B cell (primary cell): ENCODE measurements at regions not wholly inside any gene's neighbourhood (a gene's known extent, or its start where the extent isn't known, plus 50 kb on each side); places are given as distances from the start of the nearest gene placed in this dataset.

ENCODE experiments used
- ATAC-seq: fragments of 200-7000 bp; cut with Tn5 transposase; one replicate; pipeline ENCODE4 v1.10.0; 2021; ENCODE audit warnings: low read depth, mild to moderate bottlenecking, moderate number of reproducible peaks, moderate library complexity
- CTCF ChIA-PET: fragments of 350-600 bp; sonication (Branson Sonifier 250); formaldehyde crosslinking; loops from one replicate; lab custom pipeline; 2021; ENCODE audit warnings: antibody characterized with exemption, inconsistent platforms; lab: Charles Lee
- POLR2A ChIA-PET: fragments of 350-600 bp; sonication (Branson Sonifier 250); formaldehyde crosslinking; loops from one replicate; lab custom pipeline; 2021; ENCODE audit warnings: antibody characterized with exemption; lab: Charles Lee
- DNase-seq: peaks from one replicate; pipeline ENCODE4 v3.0.0; 2013
- H2AFZ ChIP-seq: 2 replicates; pipeline ENCODE4 v1.6.1; 2012; ENCODE audit warnings: mild to moderate bottlenecking, low read depth, low read length; ENCODE audit not compliant: insufficient read depth, poor library complexity, severe bottlenecking
- H3K27ac ChIP-seq, 2 donors: 1 replicate in 1 of 2; 2 replicates in 1 of 2; pipeline ENCODE4 v1.5.1; 2012 to 2013; ENCODE audit warnings: low read length in 2 of 2, mild to moderate bottlenecking in 2 of 2, moderate library complexity in 1 of 2
- H3K27me3 ChIP-seq, 4 experiments: fragments of 200-600 bp in 1 of 4; sonication (generic) in 1 of 4; replicated peaks in 1 of 4; 1 replicate in 2 of 4; 2 replicates in 2 of 4; pipeline versions ENCODE4 v1.6.1 to v1.7.0; 2013 to 2016; ENCODE audit warnings: low read length in 3 of 4, mild to moderate bottlenecking in 2 of 4, mixed read lengths in 1 of 4, moderate library complexity in 1 of 4; ENCODE audit not compliant: insufficient read depth in 4 of 4, control insufficient read depth in 3 of 4; ENCODE audit errors: control extremely low read depth in 1 of 4
- H3K36me3 ChIP-seq, 2 experiments: replicated peaks in 1 of 2; 1 replicate in 1 of 2; 2 replicates in 1 of 2; pipeline versions ENCODE4 v1.6.1 to v1.7.1; 2013; ENCODE audit warnings: low read length in 1 of 2; ENCODE audit not compliant: insufficient read depth in 2 of 2, control insufficient read depth in 1 of 2; ENCODE audit errors: control extremely low read depth in 1 of 2, extremely low read depth in 1 of 2
- H3K4me1 ChIP-seq, 2 donors: fragments of 200-600 bp in 1 of 2; sonication (generic) in 1 of 2; 1 replicate in 1 of 2; 2 replicates in 1 of 2; pipeline versions ENCODE4 v1.5.1 to v1.6.1; 2013 to 2017; ENCODE audit warnings: low read length in 2 of 2; ENCODE audit not compliant: control insufficient read depth in 2 of 2, insufficient read depth in 2 of 2
- H3K4me2 ChIP-seq: replicated peaks from 2 replicates; pipeline ENCODE3; 2012; ENCODE audit warnings: mild to moderate bottlenecking, low read depth, low read length; ENCODE audit not compliant: poor library complexity, severe bottlenecking
- H3K4me3 ChIP-seq, 5 experiments: fragments of 200-600 bp in 1 of 5; sonication (generic) in 1 of 5; 1 replicate in 3 of 5; 2 replicates in 2 of 5; pipeline versions ENCODE4 v1.5.1 to v1.7.0; 2011 to 2016; ENCODE audit warnings: low read length in 4 of 5, mild to moderate bottlenecking in 4 of 5, low read depth in 2 of 5, control low read depth in 1 of 5, moderate library complexity in 1 of 5; ENCODE audit not compliant: insufficient read depth in 1 of 5; ENCODE audit errors: control extremely low read depth in 1 of 5, extremely low read depth in 1 of 5
- H3K79me2 ChIP-seq: fragments of 200-600 bp; sonication (generic); one replicate; pipeline ENCODE4 v1.6.0; 2016; ENCODE audit warnings: low read length; ENCODE audit not compliant: control insufficient read depth, insufficient read depth
- H3K9ac ChIP-seq: fragments of 200-600 bp; sonication (generic); 2 replicates; pipeline ENCODE4 v1.6.1; 2017; ENCODE audit warnings: mild to moderate bottlenecking, low read length, moderate library complexity
- H3K9me3 ChIP-seq, 3 donors: one replicate each; pipeline versions ENCODE4 v1.6.1 to v1.7.1; 2013; ENCODE audit warnings: low read length in 2 of 3; ENCODE audit not compliant: control insufficient read depth in 2 of 3, insufficient read depth in 1 of 3; ENCODE audit errors: control extremely low read depth in 1 of 3
- H4K20me1 ChIP-seq: 2 replicates; pipeline ENCODE4 v1.6.0; 2012; ENCODE audit warnings: mild to moderate bottlenecking, low read length; ENCODE audit not compliant: insufficient read depth, control insufficient read depth, poor library complexity, severe bottlenecking
- H3K27ac Mint-ChIP-seq: one replicate; pipeline ENCODE4 v1.8.0; 2021; ENCODE audit warnings: mixed read lengths
- H3K27me3 Mint-ChIP-seq: one replicate; pipeline ENCODE4 v1.8.0; 2021; ENCODE audit warnings: mixed read lengths
- H3K4me1 Mint-ChIP-seq: one replicate; pipeline ENCODE4 v1.8.0; 2021; ENCODE audit warnings: mixed read lengths
- H3K4me3 Mint-ChIP-seq: one replicate; pipeline ENCODE4 v1.8.0; 2021; ENCODE audit warnings: mixed read lengths
- H3K9me3 Mint-ChIP-seq: one replicate; pipeline ENCODE4 v1.8.0; 2022; ENCODE audit warnings: mixed read lengths; ENCODE audit not compliant: insufficient read depth
- CTCF ChIP-seq: fragments of 200-600 bp; IDR thresholded peaks from one replicate; pipeline ENCODE4 v1.8.0; 2022; ENCODE audit warnings: antibody characterized with exemption, mild to moderate bottlenecking
- EZH2 ChIP-seq: IDR thresholded peaks from 2 replicates; pipeline ENCODE4 v1.6.1; 2012; ENCODE audit warnings: borderline replicate concordance, low read depth, mild to moderate bottlenecking, moderate library complexity, low read length; ENCODE audit not compliant: insufficient read depth, poor library complexity, severe bottlenecking
- WGBS: methylation state at CpG from one replicate; pipeline ENCODE4 v1.1.5; 2013; ENCODE audit warnings: missing lambda C conversion rate; ENCODE audit not compliant: insufficient coverage; 5-methylcytosine and 5-hydroxymethylcytosine counted together
- intact Hi-C: fragments of 100-400 bp; cut with micrococcal nuclease; formaldehyde crosslinking; loops from one replicate; pipeline ENCODE4 v1.10.0; 2022

GRCh38 chr2:82481207-82481606 is 1977.9 kb downstream of the SUCLG1 start:
- H3K4me3 Mint-ChIP-seq: no peak overlapping the region
- no peak for TF ChIP-seq CTCF
- no peak for TF ChIP-seq EZH2
- no peak overlapping the region for H3K4me3 ChIP-seq
- ChIA-PET CTCF (no interaction called here), POLR2A (no interaction called here)
- no peaks in the 10 kb centered on the region for H3K9me3 Mint-ChIP-seq
- DNase-seq (no peak), ATAC-seq (no peak)
- H3K4me2 ChIP-seq: no peak overlapping the region
- H4K20me1 ChIP-seq: no peaks in the 10 kb centered on the region
- intact Hi-C loops: no loop called here
- H3K9ac ChIP-seq: no peak overlapping the region
- H3K27me3 ChIP-seq: no peaks in the 10 kb centered on the region
- no peaks in the 10 kb centered on the region for H3K27me3 Mint-ChIP-seq
- H3K4me1 ChIP-seq: no peaks in the 10 kb centered on the region
- H3K4me1 Mint-ChIP-seq: no peaks in the 10 kb centered on the region
- no CpG with 5 or more reads among the region's 2 CpGs for WGBS
- H3K36me3 ChIP-seq: no peaks in the 10 kb centered on the region
- no peaks in the 10 kb centered on the region for H3K79me2 ChIP-seq
- no peak overlapping the region for H2AFZ ChIP-seq
- no peaks in the 10 kb centered on the region for H3K9me3 ChIP-seq
- H3K27ac Mint-ChIP-seq: no peak overlapping the region
- H3K27ac ChIP-seq: no peak overlapping the region

DNA sequence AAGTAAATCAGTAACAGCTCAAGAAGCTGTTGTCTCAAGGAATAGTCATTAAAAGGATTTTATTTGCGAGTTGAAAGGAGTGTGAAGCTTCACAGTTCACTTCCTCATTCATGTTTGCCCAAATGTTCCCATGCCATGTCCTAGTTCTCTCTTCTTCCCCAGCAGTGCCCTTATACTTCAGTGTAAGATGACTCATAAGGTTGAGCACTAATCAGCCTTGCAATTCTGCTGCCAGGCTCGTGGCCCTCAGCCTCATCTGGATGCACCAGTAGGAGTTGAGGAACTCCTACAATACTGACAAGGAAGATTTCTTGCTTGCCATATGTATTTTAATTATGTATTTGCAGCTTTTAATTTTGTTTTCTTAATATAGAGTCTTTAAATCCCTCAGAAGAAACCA is 1980.4 kb downstream of the SUCLG1 start:
- no peaks in the 10 kb centered on the region for H3K27me3 Mint-ChIP-seq
- Histone ChIP-seq H3K36me3 (no peaks in the 10 kb centered on the region), H3K4me3 (no peak overlapping the region), H3K9ac (no peak overlapping the region), H3K9me3 (no peaks in the 10 kb centered on the region), H3K4me2 (no peak overlapping the region), H3K79me2 (no peaks in the 10 kb centered on the region), H4K20me1 (no peaks in the 10 kb centered on the region), H3K27me3 (no peaks in the 10 kb centered on the region), H2AFZ (no peak overlapping the region), H3K27ac (no peak overlapping the region), H3K4me1 (no peaks in the 10 kb centered on the region)
- ChIA-PET POLR2A (no interaction called here), CTCF (no interaction called here)
- ATAC-seq: no peak
- no peak for DNase-seq
- TF ChIP-seq CTCF (no peak), EZH2 (no peak)
- intact Hi-C loops: no loop called here
- no peaks in the 10 kb centered on the region for H3K4me1 Mint-ChIP-seq
- no peak overlapping the region for H3K27ac Mint-ChIP-seq
- WGBS: 80% methylated on average over 2 of the region's 2 CpGs
- no peaks in the 10 kb centered on the region for H3K9me3 Mint-ChIP-seq
- no peak overlapping the region for H3K4me3 Mint-ChIP-seq
